HUES6 (cell line): ENCODE measurements at regions not wholly inside any gene's neighbourhood (a gene's known extent, or its start where the extent isn't known, plus 50 kb on each side); places are given as distances from the start of the nearest gene placed in this dataset.

ENCODE experiments used
- H3K27ac ChIP-seq: 2 replicates; pipeline ENCODE4 v1.7.0; 2013; ENCODE audit warnings: low read depth, mild to moderate bottlenecking, low read length, inconsistent platforms
- H3K27me3 ChIP-seq: 2 replicates; pipeline ENCODE4 v1.6.1; 2013; ENCODE audit warnings: low read length; ENCODE audit not compliant: control insufficient read depth, insufficient read depth
- H3K36me3 ChIP-seq: 2 replicates; pipeline ENCODE4 v1.6.1; 2013; ENCODE audit warnings: low read length; ENCODE audit not compliant: control insufficient read depth, insufficient read depth
- H3K4me1 ChIP-seq: 2 replicates; pipeline ENCODE4 v1.6.1; 2013; ENCODE audit warnings: low read length; ENCODE audit not compliant: control insufficient read depth, insufficient read depth
- H3K4me3 ChIP-seq: 2 replicates; pipeline ENCODE4 v1.5.1; 2013; ENCODE audit warnings: low read depth, low read length
- H3K9ac ChIP-seq: one replicate; pipeline ENCODE4 v1.6.1; 2013; ENCODE audit warnings: mild to moderate bottlenecking, low read length
- H3K9me3 ChIP-seq: 2 replicates; pipeline ENCODE4 v1.6.1; 2013; ENCODE audit warnings: low read depth, low read length; ENCODE audit not compliant: control insufficient read depth, insufficient read depth

GRCh38 chr1:187264995-187265602 lies 436.4 kb downstream of the PLA2G4A start:
- Histone ChIP-seq H3K4me3 (no peak overlapping the region), H3K9me3 (no peaks in the 10 kb centered on the region), H3K4me1 (no peaks in the 10 kb centered on the region), H3K27me3 (no peaks in the 10 kb centered on the region), H3K9ac (no peak overlapping the region), H3K27ac (no peak overlapping the region), H3K36me3 (no peaks in the 10 kb centered on the region)

DNA sequence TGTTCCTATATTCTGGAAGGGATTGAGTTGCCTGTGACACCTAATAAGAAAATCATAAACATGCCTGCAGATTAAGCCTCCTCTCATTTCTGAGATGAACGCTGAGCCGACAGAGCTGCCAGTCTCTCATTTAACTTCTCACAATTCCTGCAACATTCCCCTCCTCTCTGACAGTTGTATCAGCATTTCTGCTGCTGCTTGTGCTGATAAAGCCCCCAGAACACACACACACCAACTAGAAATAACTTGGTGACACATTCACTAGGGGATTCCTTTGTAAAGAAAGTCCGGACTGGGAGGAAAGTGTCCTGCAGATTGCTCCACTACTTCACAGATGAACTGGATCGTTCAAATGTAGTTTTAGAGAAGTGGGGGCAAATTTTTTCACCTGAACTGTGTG lies 437.3 kb downstream of the PLA2G4A start:
- no peak overlapping the region for H3K4me3 ChIP-seq
- no peak overlapping the region for H3K9ac ChIP-seq
- no peak overlapping the region for H3K27ac ChIP-seq
- no peaks in the 10 kb centered on the region for H3K4me1 ChIP-seq
- H3K9me3 ChIP-seq = no peaks in the 10 kb centered on the region
- no peaks in the 10 kb centered on the region for H3K27me3 ChIP-seq
- H3K36me3 ChIP-seq = no peaks in the 10 kb centered on the region

DNA sequence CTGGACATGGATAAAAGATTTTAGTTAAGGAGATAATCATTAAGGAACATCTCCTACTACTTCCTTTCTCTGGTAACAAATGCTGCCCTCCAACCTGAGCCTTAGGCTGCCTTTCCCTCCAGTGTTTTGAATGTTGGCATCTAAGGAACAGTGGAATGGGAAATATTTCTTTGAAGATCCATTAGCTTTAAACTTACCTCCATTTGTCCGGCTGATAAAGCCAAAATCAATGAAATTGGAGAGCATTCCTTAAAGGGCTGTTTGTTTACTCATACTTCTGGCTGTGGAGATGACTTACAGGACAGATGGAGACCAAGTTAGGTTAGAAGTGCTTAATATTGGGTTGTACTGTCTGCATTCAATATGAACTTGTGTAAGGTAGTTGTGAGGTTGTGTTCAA lies 439.1 kb downstream of the PLA2G4A start:
- no peak overlapping the region for H3K4me3 ChIP-seq
- no peaks in the 10 kb centered on the region for H3K36me3 ChIP-seq
- no peaks in the 10 kb centered on the region for H3K4me1 ChIP-seq
- no peak overlapping the region for H3K27ac ChIP-seq
- H3K9me3 ChIP-seq = no peaks in the 10 kb centered on the region
- no peaks in the 10 kb centered on the region for H3K27me3 ChIP-seq
- no peak overlapping the region for H3K9ac ChIP-seq

- no peaks in the 10 kb centered on the region for H3K27me3 ChIP-seq
- no peak overlapping the region for H3K27ac ChIP-seq
- no peaks in the 10 kb centered on the region for H3K9me3 ChIP-seq
- no peaks in the 10 kb centered on the region for H3K36me3 ChIP-seq
- H3K4me1 ChIP-seq = no peaks in the 10 kb centered on the region
- H3K4me3 ChIP-seq = no peak overlapping the region
- H3K9ac ChIP-seq = no peak overlapping the region
These were observed 441.5 kb downstream of the PLA2G4A start for GRCh38 chr1:187270256-187270655.

- H3K27ac ChIP-seq = no peak overlapping the region
- no peak overlapping the region for H3K9ac ChIP-seq
- H3K9me3 ChIP-seq = no peaks in the 10 kb centered on the region
- no peaks in the 10 kb centered on the region for H3K36me3 ChIP-seq
- no peaks in the 10 kb centered on the region for H3K27me3 ChIP-seq
- H3K4me1 ChIP-seq = no peaks in the 10 kb centered on the region
- H3K4me3 ChIP-seq = no peak overlapping the region
These were observed 446.6 kb downstream of the PLA2G4A start for GRCh38 chr1:187275346-187275745.

GRCh38 chr1:187275985-187276575 lies 447.3 kb downstream of the PLA2G4A start:
- no peaks in the 10 kb centered on the region for H3K36me3 ChIP-seq
- H3K4me3 ChIP-seq = no peak overlapping the region
- H3K4me1 ChIP-seq = no peaks in the 10 kb centered on the region
- H3K9ac ChIP-seq = no peak overlapping the region
- H3K27me3 ChIP-seq = no peaks in the 10 kb centered on the region
- no peaks in the 10 kb centered on the region for H3K9me3 ChIP-seq
- H3K27ac ChIP-seq = no peak overlapping the region

GRCh38 chr1:187276677-187277076 lies 447.9 kb downstream of the PLA2G4A start:
- no peaks in the 10 kb centered on the region for H3K9me3 ChIP-seq
- H3K36me3 ChIP-seq = no peaks in the 10 kb centered on the region
- H3K9ac ChIP-seq = no peak overlapping the region
- no peaks in the 10 kb centered on the region for H3K4me1 ChIP-seq
- no peak overlapping the region for H3K4me3 ChIP-seq
- H3K27ac ChIP-seq = no peak overlapping the region
- no peaks in the 10 kb centered on the region for H3K27me3 ChIP-seq

GRCh38 chr1:187280031-187280430 lies 451.3 kb downstream of the PLA2G4A start:
- no peaks in the 10 kb centered on the region for H3K36me3 ChIP-seq
- H3K27me3 ChIP-seq = no peaks in the 10 kb centered on the region
- no peaks in the 10 kb centered on the region for H3K9me3 ChIP-seq
- no peak overlapping the region for H3K4me3 ChIP-seq
- no peaks in the 10 kb centered on the region for H3K4me1 ChIP-seq
- no peak overlapping the region for H3K27ac ChIP-seq
- H3K9ac ChIP-seq = no peak overlapping the region

DNA sequence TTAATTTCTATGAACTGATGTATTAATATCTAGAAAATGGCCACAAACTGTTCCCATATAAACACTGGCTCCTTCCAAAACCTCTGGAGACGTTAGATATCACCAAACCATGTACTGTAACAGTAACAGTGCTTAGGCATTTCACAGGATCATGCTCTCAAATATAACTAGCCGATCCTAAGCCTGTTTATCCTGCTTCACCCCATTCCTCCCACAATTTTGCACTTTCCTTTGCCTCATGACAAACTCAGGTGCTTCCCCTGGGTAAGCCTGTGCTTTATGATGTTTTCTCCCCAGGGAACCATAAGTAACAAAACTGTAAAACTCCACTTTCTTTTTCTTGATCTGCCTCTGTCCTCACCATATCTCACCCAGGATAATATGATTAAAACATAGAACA lies 452.3 kb downstream of the PLA2G4A start:
- H3K9me3 ChIP-seq = no peaks in the 10 kb centered on the region
- no peak overlapping the region for H3K27ac ChIP-seq
- H3K36me3 ChIP-seq = no peaks in the 10 kb centered on the region
- H3K9ac ChIP-seq = no peak overlapping the region
- no peak overlapping the region for H3K4me3 ChIP-seq
- no peaks in the 10 kb centered on the region for H3K4me1 ChIP-seq
- H3K27me3 ChIP-seq = no peaks in the 10 kb centered on the region

GRCh38 chr1:187283984-187284383 lies 455.2 kb downstream of the PLA2G4A start:
- Histone ChIP-seq H3K36me3 (no peaks in the 10 kb centered on the region), H3K27me3 (no peaks in the 10 kb centered on the region), H3K9me3 (no peaks in the 10 kb centered on the region), H3K27ac (no peak overlapping the region), H3K4me1 (no peaks in the 10 kb centered on the region), H3K9ac (no peak overlapping the region), H3K4me3 (no peak overlapping the region)

GRCh38 chr1:187294421-187295201 lies 465.9 kb downstream of the PLA2G4A start:
- no peaks in the 10 kb centered on the region for H3K4me1 ChIP-seq
- no peaks in the 10 kb centered on the region for H3K36me3 ChIP-seq
- no peak overlapping the region for H3K27ac ChIP-seq
- no peak overlapping the region for H3K4me3 ChIP-seq
- H3K9me3 ChIP-seq = no peaks in the 10 kb centered on the region
- H3K9ac ChIP-seq = no peak overlapping the region
- no peaks in the 10 kb centered on the region for H3K27me3 ChIP-seq
